Nephron (organoid): ENCODE measurements at regions not wholly inside any gene's neighbourhood (a gene's known extent, or its start where the extent isn't known, plus 50 kb on each side); places are given as distances from the start of the nearest gene placed in this dataset.

Experiments used
- H3K27ac Mint-ChIP-seq, 3 experiments: 2 replicates each; pipeline ENCODE4 v1.8.0; 2020; ENCODE audit warnings: mixed read lengths in 3 of 3, mild to moderate bottlenecking in 2 of 3, moderate library complexity in 1 of 3
- H3K27me3 Mint-ChIP-seq: 2 replicates; pipeline ENCODE4 v1.8.0; 2021; ENCODE audit warnings: low read depth, mild to moderate bottlenecking, moderate library complexity, mixed read lengths
- H3K36me3 Mint-ChIP-seq: 2 replicates; pipeline ENCODE4 v1.8.0; 2020; ENCODE audit warnings: low read depth, mixed read lengths
- H3K4me1 Mint-ChIP-seq: 2 replicates; pipeline ENCODE4 v1.8.0; 2020; ENCODE audit warnings: mixed read lengths
- H3K4me3 Mint-ChIP-seq, 3 experiments: 2 replicates each; pipeline ENCODE4 v1.8.0; 2020; ENCODE audit warnings: mild to moderate bottlenecking in 3 of 3, mixed read lengths in 3 of 3, moderate library complexity in 2 of 3
- H3K9me3 Mint-ChIP-seq: 2 replicates; pipeline ENCODE4 v1.8.0; 2020; ENCODE audit warnings: mixed read lengths
- TF ChIP-seq, protein P1 (sequence below), 3 experiments: fragments of 200-600 bp; sonication (generic); IDR thresholded peaks; one replicate each; pipeline ENCODE4 v1.5.0; 2021; ENCODE audit warnings: antibody characterized with exemption in 3 of 3; ENCODE audit not compliant: unreplicated experiment in 3 of 3

DNA sequence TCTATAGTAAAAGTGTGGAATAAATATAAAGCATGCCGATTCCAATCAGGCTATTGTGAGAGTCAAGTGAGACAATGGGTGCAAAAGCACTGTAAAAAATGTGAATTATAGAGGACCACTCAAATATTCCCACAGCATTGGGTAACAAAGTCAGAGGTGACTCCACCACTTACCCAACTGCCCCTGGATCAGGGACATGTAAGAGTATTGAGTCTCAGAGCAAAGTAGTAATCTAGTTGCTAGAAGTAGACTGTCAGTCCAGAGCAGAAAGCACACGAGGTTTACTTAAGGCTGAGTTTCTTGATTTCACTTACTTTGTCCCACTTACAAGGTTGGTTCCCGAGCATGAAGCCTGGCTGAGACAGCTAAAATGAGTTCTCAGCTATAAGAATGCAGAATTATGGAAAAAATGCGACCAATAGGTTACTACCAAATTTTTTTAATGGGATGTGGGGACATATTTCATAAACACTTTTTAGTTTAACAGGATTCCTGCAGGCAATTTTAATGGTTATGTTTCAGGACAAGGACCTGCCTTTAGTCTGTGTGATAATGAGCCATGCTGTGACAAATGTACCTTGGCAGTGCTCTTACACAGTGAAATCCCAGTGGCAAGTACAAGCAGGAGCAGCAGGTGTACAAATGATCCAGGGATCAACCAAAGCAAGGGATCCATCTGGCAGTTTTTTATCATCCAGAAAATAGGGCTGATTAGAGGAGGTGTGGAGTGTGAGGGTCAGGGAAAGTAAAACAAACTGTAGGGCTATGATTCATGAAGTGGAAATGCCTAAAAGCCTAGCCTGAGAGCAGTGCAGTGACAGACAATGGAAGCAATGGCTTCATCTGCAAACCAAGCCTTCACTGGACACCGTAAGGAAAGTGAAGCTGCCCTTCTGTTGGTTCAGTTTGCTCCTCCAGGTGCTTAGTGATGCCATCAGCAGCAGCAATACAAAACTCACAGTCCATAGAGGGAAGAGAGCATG lies 156.2 kb upstream of the SPAG17 start:
- no peak overlapping the region for H3K4me3 Mint-ChIP-seq
- H3K36me3 Mint-ChIP-seq, result no peaks in the 10 kb centered on the region

DNA sequence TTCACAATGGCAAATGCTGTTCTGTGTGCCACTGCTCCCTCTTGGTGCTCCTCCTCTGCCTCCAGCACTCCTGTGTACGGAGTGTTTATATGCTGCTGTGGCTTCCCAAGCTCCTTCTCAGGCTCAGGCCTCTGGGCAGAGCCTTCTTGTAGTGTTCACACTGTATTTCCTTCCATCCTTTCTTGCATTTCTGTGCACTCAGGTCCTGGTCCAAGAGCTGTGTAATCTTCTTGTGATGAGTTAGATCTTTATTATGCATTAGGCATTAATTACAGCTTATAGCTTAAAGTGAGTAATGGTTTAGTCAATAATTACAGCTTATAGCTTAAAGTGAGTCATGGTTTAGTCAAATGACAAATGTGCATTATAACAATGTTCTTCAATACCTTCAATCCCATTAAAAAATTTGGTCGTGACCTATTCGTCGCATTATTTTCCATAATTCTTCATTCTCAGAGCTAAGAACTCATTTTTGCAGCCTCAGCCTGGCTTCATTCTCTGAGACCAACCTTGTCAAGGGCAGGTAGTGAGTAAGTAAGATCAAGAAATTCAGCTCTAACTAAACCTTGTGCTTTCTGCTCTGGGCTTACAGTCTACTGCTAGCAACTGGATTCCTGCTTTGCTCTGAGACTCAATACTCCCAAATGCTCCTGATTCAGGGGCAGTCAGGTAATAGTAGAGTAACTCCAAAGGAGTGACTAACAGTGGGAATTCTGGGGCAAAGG lies 154.5 kb upstream of the SPAG17 start:
- TF ChIP-seq, protein P1, sequence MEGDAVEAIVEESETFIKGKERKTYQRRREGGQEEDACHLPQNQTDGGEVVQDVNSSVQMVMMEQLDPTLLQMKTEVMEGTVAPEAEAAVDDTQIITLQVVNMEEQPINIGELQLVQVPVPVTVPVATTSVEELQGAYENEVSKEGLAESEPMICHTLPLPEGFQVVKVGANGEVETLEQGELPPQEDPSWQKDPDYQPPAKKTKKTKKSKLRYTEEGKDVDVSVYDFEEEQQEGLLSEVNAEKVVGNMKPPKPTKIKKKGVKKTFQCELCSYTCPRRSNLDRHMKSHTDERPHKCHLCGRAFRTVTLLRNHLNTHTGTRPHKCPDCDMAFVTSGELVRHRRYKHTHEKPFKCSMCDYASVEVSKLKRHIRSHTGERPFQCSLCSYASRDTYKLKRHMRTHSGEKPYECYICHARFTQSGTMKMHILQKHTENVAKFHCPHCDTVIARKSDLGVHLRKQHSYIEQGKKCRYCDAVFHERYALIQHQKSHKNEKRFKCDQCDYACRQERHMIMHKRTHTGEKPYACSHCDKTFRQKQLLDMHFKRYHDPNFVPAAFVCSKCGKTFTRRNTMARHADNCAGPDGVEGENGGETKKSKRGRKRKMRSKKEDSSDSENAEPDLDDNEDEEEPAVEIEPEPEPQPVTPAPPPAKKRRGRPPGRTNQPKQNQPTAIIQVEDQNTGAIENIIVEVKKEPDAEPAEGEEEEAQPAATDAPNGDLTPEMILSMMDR (IDR thresholded peaks at IDR 0.05; ENCODE audit: unreplicated experiment in 3 of 3), result no peak
- peaks cover 41% of the 10 kb centered on the region for H3K4me1 Mint-ChIP-seq
- peak overlapping the region in 1 of 3 experiments; percentile 6 for H3K4me3 Mint-ChIP-seq
- peaks cover 7% of the 10 kb centered on the region for H3K27me3 Mint-ChIP-seq
- H3K27ac Mint-ChIP-seq, result peak overlapping the region in 2 of 3 experiments; percentile 21 to 28
- H3K9me3 Mint-ChIP-seq, result no peaks in the 10 kb centered on the region
- H3K36me3 Mint-ChIP-seq, result no peaks in the 10 kb centered on the region

More for the DNA sequence above, 156.2 kb upstream of the SPAG17 start:
- Mint-ChIP-seq H3K9me3 (no peaks in the 10 kb centered on the region), H3K4me1 (peaks cover 29% of the 10 kb centered on the region), H3K27me3 (peaks cover 7% of the 10 kb centered on the region), H3K27ac (no peak overlapping the region)
- TF ChIP-seq, protein P1 (IDR thresholded peaks at IDR 0.05; ENCODE audit: unreplicated experiment in 3 of 3), result no peak

DNA sequence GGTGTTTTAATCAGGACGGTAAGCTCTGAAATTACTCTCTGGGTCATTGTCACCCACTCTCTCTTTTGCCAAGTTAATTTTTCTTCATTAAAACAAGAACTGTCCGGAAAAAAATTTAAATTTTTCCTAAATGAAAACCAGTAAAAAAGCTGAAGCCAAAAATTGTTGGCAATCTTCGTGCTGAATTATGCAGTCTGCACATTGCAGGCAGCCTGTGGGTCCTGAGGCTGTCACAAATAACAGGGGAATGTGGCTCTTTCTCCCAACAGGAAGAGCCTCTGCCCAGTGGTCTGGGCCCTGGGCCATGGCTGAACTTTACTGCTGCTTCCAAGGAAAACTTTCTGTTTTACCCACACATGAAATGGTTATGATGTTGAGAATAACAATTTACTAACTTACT lies 153.9 kb upstream of the SPAG17 start:
- Mint-ChIP-seq H3K4me3 (no peak overlapping the region), H3K36me3 (no peaks in the 10 kb centered on the region), H3K27me3 (peaks cover 7% of the 10 kb centered on the region), H3K4me1 (peaks cover 47% of the 10 kb centered on the region), H3K27ac (peak overlapping the region in 1 of 3 experiments; percentile 28), H3K9me3 (no peaks in the 10 kb centered on the region)
- TF ChIP-seq, protein P1 (IDR thresholded peaks at IDR 0.05; ENCODE audit: unreplicated experiment in 3 of 3), result no peak

DNA sequence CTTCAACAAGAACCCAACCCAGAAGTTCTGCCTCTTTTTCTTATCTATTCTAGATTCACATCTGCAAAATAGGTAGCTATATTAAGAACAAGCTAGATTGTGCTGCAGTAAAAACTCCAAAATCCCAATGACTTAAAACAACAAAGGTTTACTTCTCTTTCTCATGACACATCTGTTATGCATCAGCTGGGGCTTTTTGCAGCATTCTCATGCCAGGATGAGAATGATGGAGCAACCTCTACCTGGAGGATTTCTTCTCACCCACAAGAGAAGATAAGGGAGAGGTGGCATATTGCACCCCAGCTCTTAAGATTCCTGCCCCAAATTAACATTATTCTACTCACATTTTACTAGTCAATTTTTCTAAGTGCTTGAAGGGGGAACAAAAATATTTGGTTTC lies 152.3 kb upstream of the SPAG17 start:
- no peaks in the 10 kb centered on the region for H3K9me3 Mint-ChIP-seq
- H3K27me3 Mint-ChIP-seq, result peaks cover 4% of the 10 kb centered on the region
- H3K4me1 Mint-ChIP-seq, result peaks cover 55% of the 10 kb centered on the region
- no peaks in the 10 kb centered on the region for H3K36me3 Mint-ChIP-seq
- H3K4me3 Mint-ChIP-seq, result peak overlapping the region in 1 of 3 experiments; percentile 16
- TF ChIP-seq, protein P1 (IDR thresholded peaks at IDR 0.05; ENCODE audit: unreplicated experiment in 3 of 3), result no peak
- H3K27ac Mint-ChIP-seq, result peak overlapping the region in 2 of 3 experiments; percentile 12 to 28

DNA sequence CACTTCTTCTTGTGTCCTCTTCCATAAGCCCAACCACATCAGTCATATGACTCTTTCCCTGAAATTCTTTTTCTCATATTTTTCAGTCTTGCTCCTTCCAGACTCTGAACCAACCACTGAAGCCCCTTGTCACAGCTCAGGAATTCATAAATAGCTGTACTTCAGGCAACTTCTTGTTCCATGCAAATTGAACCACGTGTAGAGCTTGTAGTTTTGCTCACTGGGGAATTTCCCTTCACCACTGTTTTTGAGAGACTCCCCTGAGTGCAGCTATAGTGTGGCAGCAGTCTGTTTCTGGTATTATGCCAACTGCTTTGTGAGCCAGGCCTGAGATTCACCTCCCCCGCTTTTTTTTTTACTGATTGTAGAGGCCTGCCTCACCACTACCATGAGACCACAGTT lies 150.3 kb upstream of the SPAG17 start:
- Mint-ChIP-seq H3K27ac (peak overlapping the region; percentile 51 to 71 (median 61)), H3K36me3 (no peaks in the 10 kb centered on the region), H3K27me3 (peaks cover 3% of the 10 kb centered on the region), H3K4me1 (peaks cover 50% of the 10 kb centered on the region), H3K4me3 (no peak overlapping the region), H3K9me3 (no peaks in the 10 kb centered on the region)
- TF ChIP-seq, protein P1 (IDR thresholded peaks at IDR 0.05; ENCODE audit: unreplicated experiment in 3 of 3), result no peak
